HS-27A (cell line): ENCODE measurements at regions not wholly inside any gene's neighbourhood (a gene's known extent, or its start where the extent isn't known, plus 50 kb on each side); places are given as distances from the start of the nearest gene placed in this dataset.
"Not testable (repeated sequence)": the region's sequence is repeated elsewhere in the genome, so short reads cannot be mapped to it uniquely, and the experiment has no call there.

Source experiments
- DNase-seq: peaks from one replicate; pipeline ENCODE4 v3.0.0-alpha.2; 2012; ENCODE audit warnings: low read depth, missing footprints

GRCh38 chr20:40893610-40894236 lies 134.9 kb upstream of the TOP1 start:
- no peak for DNase-seq

GRCh38 chr20:40894237-40894630 lies 134.4 kb upstream of the TOP1 start:
- DNase-seq, result no peak

- DNase-seq, result no peak
Measured at GRCh38 chr20:40895182-40895581, 133.4 kb upstream of the TOP1 start.

- DNase-seq, result no peak
Measured at GRCh38 chr20:40896814-40897700, 131.6 kb upstream of the TOP1 start.

- no peak for DNase-seq
Measured at GRCh38 chr20:40899344-40899743, 129.3 kb upstream of the TOP1 start.

GRCh38 chr20:40900666-40901215 lies 127.9 kb upstream of the TOP1 start:
- DNase-seq, result no peak

GRCh38 chr20:40902661-40903060 lies 126.0 kb upstream of the TOP1 start:
- DNase-seq, result no peak

GRCh38 chr20:40908309-40908708 lies 120.3 kb upstream of the TOP1 start:
- DNase-seq, result no peak

GRCh38 chr20:40909489-40909888 lies 119.1 kb upstream of the TOP1 start:
- not testable (repeated sequence) for DNase-seq

- not testable (repeated sequence) for DNase-seq
Measured at GRCh38 chr20:40910436-40910835, 118.2 kb upstream of the TOP1 start.

- DNase-seq, result not testable (repeated sequence)
Measured at GRCh38 chr20:40911152-40911551, 117.5 kb upstream of the TOP1 start.

- DNase-seq, result no peak
Measured at GRCh38 chr20:40913224-40914185, 115.1 kb upstream of the TOP1 start.

- DNase-seq, result no peak
Measured at GRCh38 chr20:40915756-40916155, 112.9 kb upstream of the TOP1 start.

GRCh38 chr20:40916276-40916675 lies 112.3 kb upstream of the TOP1 start:
- no peak for DNase-seq

GRCh38 chr20:40920291-40920690 lies 108.3 kb upstream of the TOP1 start:
- DNase-seq, result no peak

GRCh38 chr20:40922865-40923264 lies 105.8 kb upstream of the TOP1 start:
- no peak for DNase-seq

GRCh38 chr20:40925829-40926510 lies 102.7 kb upstream of the TOP1 start:
- no peak for DNase-seq

- no peak for DNase-seq
Measured at GRCh38 chr20:40926928-40927327, 101.7 kb upstream of the TOP1 start.

- DNase-seq, result no peak
Measured at GRCh38 chr20:40930561-40930960, 98.1 kb upstream of the TOP1 start.

GRCh38 chr20:40931410-40932044 lies 97.1 kb upstream of the TOP1 start:
- no peak for DNase-seq

GRCh38 chr20:40932436-40932835 lies 96.2 kb upstream of the TOP1 start:
- DNase-seq, result no peak
